Trophoblast cell (in vitro differentiated cells and primary cell): ENCODE measurements at regions not wholly inside any gene's neighbourhood (a gene's known extent, or its start where the extent isn't known, plus 50 kb on each side); places are given as distances from the start of the nearest gene placed in this dataset.
"Not testable (repeated sequence)": the region's sequence is repeated elsewhere in the genome, so short reads cannot be mapped to it uniquely, and the experiment has no call there.

ENCODE experiments used
- DNase-seq, 2 donors: peaks; one replicate each; pipeline ENCODE4 v3.0.0-alpha.2; 2016
- H2AFZ ChIP-seq: 2 replicates; pipeline ENCODE4 v1.6.1; 2013; ENCODE audit warnings: low read length, moderate library complexity, mild to moderate bottlenecking; ENCODE audit not compliant: insufficient read depth, poor library complexity
- H2AK5ac ChIP-seq: 2 replicates; pipeline ENCODE4 v1.6.1; 2013; ENCODE audit warnings: mild to moderate bottlenecking, low read length
- H2BK120ac ChIP-seq: 2 replicates; pipeline ENCODE4 v1.6.1; 2013; ENCODE audit warnings: low read length, mild to moderate bottlenecking, moderate library complexity; ENCODE audit not compliant: insufficient read depth, poor library complexity
- H2BK12ac ChIP-seq: 2 replicates; pipeline ENCODE4 v1.6.1; 2013; ENCODE audit warnings: mild to moderate bottlenecking, low read length, moderate library complexity
- H2BK5ac ChIP-seq: 2 replicates; pipeline ENCODE4 v1.6.1; 2013; ENCODE audit warnings: low read length, low read depth, moderate library complexity, mild to moderate bottlenecking; ENCODE audit not compliant: poor library complexity
- H3K14ac ChIP-seq: 2 replicates; pipeline ENCODE4 v1.6.1; 2013; ENCODE audit warnings: mild to moderate bottlenecking, low read length
- H3K18ac ChIP-seq: 2 replicates; pipeline ENCODE4 v1.6.1; 2013; ENCODE audit warnings: mild to moderate bottlenecking, low read length
- H3K23ac ChIP-seq: 2 replicates; pipeline ENCODE4 v1.6.1; 2013; ENCODE audit warnings: low read length
- H3K27ac ChIP-seq: 2 replicates; pipeline ENCODE4 v1.5.1; 2013; ENCODE audit warnings: low read depth, mild to moderate bottlenecking, inconsistent platforms, low read length, moderate library complexity
- H3K27me3 ChIP-seq: 2 replicates; pipeline ENCODE4 v1.6.1; 2013; ENCODE audit warnings: inconsistent platforms, mild to moderate bottlenecking, low read length, moderate library complexity; ENCODE audit not compliant: insufficient read depth
- H3K36me3 ChIP-seq, 2 experiments: 1 replicate in 1 of 2; 2 replicates in 1 of 2; pipeline ENCODE4 v1.6.1; 2013; ENCODE audit warnings: low read length in 2 of 2, mild to moderate bottlenecking in 2 of 2, moderate library complexity in 1 of 2; ENCODE audit not compliant: insufficient read depth in 2 of 2, control insufficient read depth in 1 of 2
- H3K4ac ChIP-seq: 2 replicates; pipeline ENCODE4 v1.6.1; 2013; ENCODE audit warnings: low read depth, mild to moderate bottlenecking, low read length, moderate library complexity
- H3K4me1 ChIP-seq, 2 experiments: 1 replicate in 1 of 2; 2 replicates in 1 of 2; pipeline ENCODE4 v1.6.1; 2013; ENCODE audit warnings: low read length in 2 of 2, mild to moderate bottlenecking in 2 of 2, moderate library complexity in 1 of 2; ENCODE audit not compliant: insufficient read depth in 2 of 2, control insufficient read depth in 1 of 2
- H3K4me2 ChIP-seq: 2 replicates; pipeline ENCODE4 v1.6.1; 2013; ENCODE audit warnings: inconsistent platforms, mild to moderate bottlenecking, low read length, moderate library complexity
- H3K4me3 ChIP-seq: 2 replicates; pipeline ENCODE4 v1.5.1; 2013; ENCODE audit warnings: mild to moderate bottlenecking, low read depth, low read length, inconsistent platforms
- H3K79me1 ChIP-seq: one replicate; pipeline ENCODE4 v1.6.1; 2013; ENCODE audit warnings: low read length
- H3K79me2 ChIP-seq: 2 replicates; pipeline ENCODE4 v1.6.1; 2013; ENCODE audit warnings: low read length, mild to moderate bottlenecking; ENCODE audit not compliant: control insufficient read depth, insufficient read depth, poor library complexity
- H3K9ac ChIP-seq: 2 replicates; pipeline ENCODE4 v1.6.1; 2013; ENCODE audit warnings: mild to moderate bottlenecking, low read length
- H3K9me3 ChIP-seq: 2 replicates; pipeline ENCODE4 v1.6.1; 2013; ENCODE audit warnings: low read depth, mild to moderate bottlenecking, control low read depth, inconsistent platforms, low read length; ENCODE audit not compliant: insufficient read depth
- H4K12ac ChIP-seq: 2 replicates; pipeline ENCODE4 v1.6.1; 2013; ENCODE audit warnings: low read depth, mild to moderate bottlenecking, low read length, moderate library complexity
- H4K8ac ChIP-seq: 2 replicates; pipeline ENCODE4 v1.6.1; 2013; ENCODE audit warnings: low read depth, mild to moderate bottlenecking, low read length, moderate library complexity
- H4K91ac ChIP-seq: one replicate; pipeline ENCODE4 v1.6.1; 2013; ENCODE audit warnings: low read depth, mild to moderate bottlenecking, low read length, moderate library complexity
- WGBS: extraction: QIAGEN DNeasy Blood & Tissue Kit; methylation state at CpG from one replicate; pipeline ENCODE4 v1.1.7; 2013; ENCODE audit warnings: missing lambda C conversion rate; ENCODE audit not compliant: insufficient read length, insufficient coverage; ENCODE audit errors: extremely low coverage; 5-methylcytosine and 5-hydroxymethylcytosine counted together

- not testable (repeated sequence) for H3K4me2 ChIP-seq, H2BK120ac ChIP-seq, H3K27me3 ChIP-seq, H2BK5ac ChIP-seq, H3K4me1 ChIP-seq, H2AK5ac ChIP-seq, H4K12ac ChIP-seq, H3K79me2 ChIP-seq, H3K14ac ChIP-seq, H3K18ac ChIP-seq, H3K9ac ChIP-seq, H3K79me1 ChIP-seq, H2AFZ ChIP-seq, H3K4me3 ChIP-seq, H4K8ac ChIP-seq, H3K23ac ChIP-seq, H4K91ac ChIP-seq, H2BK12ac ChIP-seq, H3K36me3 ChIP-seq, H3K4ac ChIP-seq, H3K27ac ChIP-seq
- peak in 1 of 2 donors; percentile 3 for DNase-seq
- WGBS: no CpG with 5 or more reads among the region's 10 CpGs
- H3K9me3 ChIP-seq: peaks cover 19% of the 10 kb centered on the region
Measured at GRCh38 chr7:153409567-153410342, 642.4 kb upstream of the DPP6 start.

GRCh38 chr7:153410997-153411642, 641.1 kb upstream of the DPP6 start:
- not testable (repeated sequence) for H3K4me3 ChIP-seq, H3K4me2 ChIP-seq, H3K79me2 ChIP-seq, H3K27ac ChIP-seq, H4K91ac ChIP-seq, H2AFZ ChIP-seq, H3K79me1 ChIP-seq, H3K4me1 ChIP-seq, H3K14ac ChIP-seq, H3K36me3 ChIP-seq, H3K18ac ChIP-seq, H4K8ac ChIP-seq, H4K12ac ChIP-seq, H2BK120ac ChIP-seq, H2AK5ac ChIP-seq, H2BK12ac ChIP-seq, H3K9ac ChIP-seq, DNase-seq, H3K23ac ChIP-seq, H2BK5ac ChIP-seq, H3K27me3 ChIP-seq, H3K4ac ChIP-seq
- peaks cover 17% of the 10 kb centered on the region for H3K9me3 ChIP-seq
- no CpG with 5 or more reads among the region's 18 CpGs for WGBS

- H3K4me1 ChIP-seq, H2AFZ ChIP-seq, H2BK12ac ChIP-seq, DNase-seq, H3K79me1 ChIP-seq, H3K23ac ChIP-seq, H3K14ac ChIP-seq, H2AK5ac ChIP-seq, H3K9ac ChIP-seq, H3K18ac ChIP-seq, H4K91ac ChIP-seq, H2BK120ac ChIP-seq, H3K4me2 ChIP-seq, H3K4me3 ChIP-seq, H3K79me2 ChIP-seq, H3K4ac ChIP-seq, H3K27me3 ChIP-seq, H4K8ac ChIP-seq, H4K12ac ChIP-seq, H3K36me3 ChIP-seq, H3K27ac ChIP-seq, H2BK5ac ChIP-seq: not testable (repeated sequence)
- WGBS: no CpG with 5 or more reads among the region's 26 CpGs
- H3K9me3 ChIP-seq: peaks cover 17% of the 10 kb centered on the region
Measured at GRCh38 chr7:153412114-153412823, 639.9 kb upstream of the DPP6 start.

- H2AK5ac ChIP-seq, H2BK12ac ChIP-seq, H4K91ac ChIP-seq, H2AFZ ChIP-seq, H2BK5ac ChIP-seq, H3K4me3 ChIP-seq, H3K9ac ChIP-seq, H4K12ac ChIP-seq, H3K14ac ChIP-seq, H2BK120ac ChIP-seq, H3K27me3 ChIP-seq, DNase-seq, H3K23ac ChIP-seq, H3K36me3 ChIP-seq, H3K18ac ChIP-seq, H3K27ac ChIP-seq, H3K79me1 ChIP-seq, H4K8ac ChIP-seq, H3K79me2 ChIP-seq, H3K4me1 ChIP-seq, H3K4me2 ChIP-seq, H3K4ac ChIP-seq: not testable (repeated sequence)
- H3K9me3 ChIP-seq: peaks cover 17% of the 10 kb centered on the region
- no CpG with 5 or more reads among the region's 16 CpGs for WGBS
Measured at GRCh38 chr7:153412824-153413198, 639.4 kb upstream of the DPP6 start.
